Kidney epithelial cell (primary cell): ENCODE measurements at regions not wholly inside any gene's neighbourhood (a gene's known extent, or its start where the extent isn't known, plus 50 kb on each side); places are given as distances from the start of the nearest gene placed in this dataset.

ENCODE experiments used
- DNase-seq: peaks from one replicate; pipeline ENCODE4 v3.0.0-alpha.2; 2010; ENCODE audit warnings: low read depth
- H3K27me3 ChIP-seq: 2 replicates; pipeline ENCODE4 v1.6.0; 2011; ENCODE audit warnings: low read length; ENCODE audit not compliant: control insufficient read depth, insufficient read depth
- H3K36me3 ChIP-seq: 2 replicates; pipeline ENCODE4 v1.5.1; 2011; ENCODE audit warnings: low read length; ENCODE audit not compliant: control insufficient read depth, insufficient read depth
- H3K4me3 ChIP-seq: 2 replicates; pipeline ENCODE4 v1.5.1; 2011; ENCODE audit warnings: low read depth, mild to moderate bottlenecking, control low read depth, low read length
- CTCF ChIP-seq: IDR thresholded peaks from 2 replicates; pipeline ENCODE4 v1.5.1; 2011; ENCODE audit warnings: mild to moderate bottlenecking, moderate library complexity, low read length, control low read depth, inconsistent platforms; ENCODE audit not compliant: insufficient read depth, poor library complexity, severe bottlenecking

GRCh38 chr9:16214677-16215352 lies 655.7 kb downstream of the BNC2 start:
- Histone ChIP-seq H3K27me3 (peaks cover 2% of the 10 kb centered on the region), H3K36me3 (no peaks in the 10 kb centered on the region), H3K4me3 (no peak overlapping the region)
- no peak for TF ChIP-seq CTCF
- no peak for DNase-seq

- Histone ChIP-seq H3K36me3 (no peaks in the 10 kb centered on the region), H3K27me3 (peaks cover 2% of the 10 kb centered on the region), H3K4me3 (no peak overlapping the region)
- TF ChIP-seq CTCF, result no peak
- no peak for DNase-seq
Observed at GRCh38 chr9:16215353-16215680, 655.2 kb downstream of the BNC2 start.

GRCh38 chr9:16217943-16218701 lies 652.3 kb downstream of the BNC2 start:
- Histone ChIP-seq H3K4me3 (no peak overlapping the region), H3K36me3 (no peaks in the 10 kb centered on the region), H3K27me3 (peaks cover 2% of the 10 kb centered on the region)
- no peak for DNase-seq
- no peak for TF ChIP-seq CTCF

- no peak for TF ChIP-seq CTCF
- no peaks in the 10 kb centered on the region for H3K36me3 ChIP-seq
- no peak overlapping the region for H3K4me3 ChIP-seq
Observed at GRCh38 chr9:16221366-16221765, 649.1 kb downstream of the BNC2 start.

GRCh38 chr9:16221822-16222547 lies 648.5 kb downstream of the BNC2 start:
- H3K36me3 ChIP-seq, result no peaks in the 10 kb centered on the region
- H3K4me3 ChIP-seq, result no peak overlapping the region
- no peak for DNase-seq
- no peaks in the 10 kb centered on the region for H3K27me3 ChIP-seq
- TF ChIP-seq CTCF, result no peak

More at GRCh38 chr9:16221366-16221765, 649.1 kb downstream of the BNC2 start:
- DNase-seq, result no peak
- no peaks in the 10 kb centered on the region for H3K27me3 ChIP-seq
